Suprapubic skin (tissue), 4 donors: ENCODE measurements at regions not wholly inside any gene's neighbourhood (a gene's known extent, or its start where the extent isn't known, plus 50 kb on each side); places are given as distances from the start of the nearest gene placed in this dataset.

Experiments
- CTCF ChIP-seq, 2 donors: fragments of 200-600 bp in 1 of 2; fragments of 450-650 bp in 1 of 2; sonication (generic) in 1 of 2; IDR thresholded peaks; one replicate each; pipeline ENCODE4 v1.5.1; 2016 to 2019; ENCODE audit warnings: antibody characterized with exemption in 2 of 2, mild to moderate bottlenecking in 1 of 2, moderate library complexity in 1 of 2
- POLR2A ChIP-seq, 2 donors: fragments of 450-650 bp; IDR thresholded peaks; one replicate each; pipeline ENCODE4 v1.6.1; 2017; ENCODE audit warnings: antibody characterized with exemption in 2 of 2, mild to moderate bottlenecking in 2 of 2, moderate library complexity in 2 of 2
- POLR2AphosphoS5 ChIP-seq, 3 donors: sonication (generic); formaldehyde crosslinking; IDR thresholded peaks; one replicate each; pipeline ENCODE4 v1.6.1; 2017; ENCODE audit warnings: antibody characterized with exemption in 3 of 3

GRCh38 chr1:115419571-115419970, 81.5 kb upstream of the NGF start:
- no peak for TF ChIP-seq POLR2AphosphoS5 (IDR thresholded peaks at IDR 0.05)
- no peak for TF ChIP-seq CTCF (IDR thresholded peaks at IDR 0.05)
- no peak for TF ChIP-seq POLR2A (IDR thresholded peaks at IDR 0.05)
